Activated T-helper 1 cell treated with anti-CD3 and anti-CD28 coated beads, Interleukin-12 subunit alpha, Interleukin-12 subunit beta, Interleukin-2, Interleukin-4 antibody, amounts not matched to agents 30 ng/mL and 10 ng/mL and 1 ng/mL, durations not matched to agents 14 hours and 24 hours and 36 hours (primary cell): ENCODE measurements at regions not wholly inside any gene's neighbourhood (a gene's known extent, or its start where the extent isn't known, plus 50 kb on each side); places are given as distances from the start of the nearest gene placed in this dataset.

Experiments used
- DNase-seq: peaks from one replicate; pipeline ENCODE4 v3.0.0; 2021; ENCODE audit warnings: low spot score
- H3K27ac Mint-ChIP-seq: one replicate; pipeline ENCODE4 v1.8.0; 2021; ENCODE audit warnings: mild to moderate bottlenecking, mixed read lengths
- H3K27me3 Mint-ChIP-seq: one replicate; pipeline ENCODE4 v1.8.0; 2022; ENCODE audit warnings: mild to moderate bottlenecking, moderate library complexity, mixed read lengths; ENCODE audit not compliant: insufficient read depth
- H3K36me3 Mint-ChIP-seq: one replicate; pipeline ENCODE4 v1.8.0; 2021; ENCODE audit warnings: low read depth, mixed read lengths
- H3K4me1 Mint-ChIP-seq: one replicate; pipeline ENCODE4 v1.8.0; 2021; ENCODE audit warnings: low read depth, mixed read lengths
- H3K4me3 Mint-ChIP-seq: one replicate; pipeline ENCODE4 v1.8.0; 2021; ENCODE audit warnings: mild to moderate bottlenecking, moderate library complexity, mixed read lengths
- H3K9me3 Mint-ChIP-seq: one replicate; pipeline ENCODE4 v1.8.0; 2021; ENCODE audit warnings: mixed read lengths
- intact Hi-C: fragments of 100-400 bp; cut with micrococcal nuclease; formaldehyde crosslinking; loops from one replicate; pipeline ENCODE4 v1.15.1; 2024

GRCh38 chr21:23694390-23694789, 1912.9 kb downstream of the MRPL39 start:
- Mint-ChIP-seq H3K27ac (no peak overlapping the region), H3K36me3 (no peaks in the 10 kb centered on the region), H3K27me3 (no peaks in the 10 kb centered on the region), H3K4me1 (no peaks in the 10 kb centered on the region), H3K9me3 (peaks cover 2% of the 10 kb centered on the region), H3K4me3 (no peak overlapping the region)
- DNase-seq: no peak
- intact Hi-C loops: no loop called here

- no peaks in the 10 kb centered on the region for H3K36me3 Mint-ChIP-seq
- H3K4me1 Mint-ChIP-seq: no peaks in the 10 kb centered on the region
- no peaks in the 10 kb centered on the region for H3K9me3 Mint-ChIP-seq
- no peak for DNase-seq
- H3K27ac Mint-ChIP-seq: no peak overlapping the region
- intact Hi-C loops: no loop called here
- H3K27me3 Mint-ChIP-seq: peaks cover 2% of the 10 kb centered on the region
- H3K4me3 Mint-ChIP-seq: no peak overlapping the region
Measured at GRCh38 chr21:23690316-23690715, 1917.0 kb downstream of the MRPL39 start.

- H3K36me3 Mint-ChIP-seq: no peaks in the 10 kb centered on the region
- H3K27me3 Mint-ChIP-seq: peaks cover 2% of the 10 kb centered on the region
- H3K27ac Mint-ChIP-seq: no peak overlapping the region
- no peaks in the 10 kb centered on the region for H3K4me1 Mint-ChIP-seq
- DNase-seq: no peak
- no peaks in the 10 kb centered on the region for H3K9me3 Mint-ChIP-seq
- intact Hi-C loops: no loop called here
- H3K4me3 Mint-ChIP-seq: no peak overlapping the region
Measured at GRCh38 chr21:23686737-23687523, 1920.4 kb downstream of the MRPL39 start.

- Mint-ChIP-seq H3K36me3 (no peaks in the 10 kb centered on the region), H3K27ac (no peak overlapping the region), H3K4me1 (no peaks in the 10 kb centered on the region)
Measured at GRCh38 chr21:23684431-23684830, 1922.8 kb downstream of the MRPL39 start.

GRCh38 chr21:23664193-23664694, 1943.0 kb downstream of the MRPL39 start:
- DNase-seq: no peak
- no peaks in the 10 kb centered on the region for H3K9me3 Mint-ChIP-seq
- intact Hi-C loops: no loop called here
- no peak overlapping the region for H3K27ac Mint-ChIP-seq
- H3K4me1 Mint-ChIP-seq: no peaks in the 10 kb centered on the region
- no peaks in the 10 kb centered on the region for H3K27me3 Mint-ChIP-seq
- H3K4me3 Mint-ChIP-seq: no peak overlapping the region
- H3K36me3 Mint-ChIP-seq: no peaks in the 10 kb centered on the region

More at GRCh38 chr21:23684431-23684830, 1922.8 kb downstream of the MRPL39 start:
- no peak overlapping the region for H3K4me3 Mint-ChIP-seq
- H3K27me3 Mint-ChIP-seq: peaks cover 2% of the 10 kb centered on the region
- DNase-seq: no peak
- intact Hi-C loops: no loop called here
- no peaks in the 10 kb centered on the region for H3K9me3 Mint-ChIP-seq

- intact Hi-C loops: no loop called here
- Mint-ChIP-seq H3K9me3 (no peaks in the 10 kb centered on the region), H3K4me1 (no peaks in the 10 kb centered on the region), H3K4me3 (no peak overlapping the region), H3K27ac (no peak overlapping the region), H3K27me3 (no peaks in the 10 kb centered on the region), H3K36me3 (no peaks in the 10 kb centered on the region)
- DNase-seq: no peak
Measured at GRCh38 chr21:23660560-23660959, 1946.7 kb downstream of the MRPL39 start.

GRCh38 chr21:23644768-23645167, 1962.5 kb downstream of the MRPL39 start:
- Mint-ChIP-seq H3K27ac (no peak overlapping the region), H3K9me3 (no peaks in the 10 kb centered on the region), H3K4me3 (no peak overlapping the region), H3K27me3 (no peaks in the 10 kb centered on the region), H3K36me3 (no peaks in the 10 kb centered on the region), H3K4me1 (no peaks in the 10 kb centered on the region)
- DNase-seq: no peak
- intact Hi-C loops: no loop called here

- H3K36me3 Mint-ChIP-seq: no peaks in the 10 kb centered on the region
- H3K27me3 Mint-ChIP-seq: no peaks in the 10 kb centered on the region
- H3K27ac Mint-ChIP-seq: no peak overlapping the region
- H3K9me3 Mint-ChIP-seq: no peaks in the 10 kb centered on the region
- DNase-seq: no peak
- intact Hi-C loops: no loop called here
- H3K4me3 Mint-ChIP-seq: no peak overlapping the region
- no peaks in the 10 kb centered on the region for H3K4me1 Mint-ChIP-seq
Measured at GRCh38 chr21:23639721-23640120, 1967.6 kb downstream of the MRPL39 start.

GRCh38 chr21:23638131-23638695, 1969.1 kb downstream of the MRPL39 start:
- no peak for DNase-seq
- intact Hi-C loops: no loop called here
- Mint-ChIP-seq H3K4me1 (no peaks in the 10 kb centered on the region), H3K27ac (no peak overlapping the region), H3K9me3 (no peaks in the 10 kb centered on the region), H3K27me3 (no peaks in the 10 kb centered on the region), H3K36me3 (no peaks in the 10 kb centered on the region), H3K4me3 (no peak overlapping the region)

- Mint-ChIP-seq H3K4me3 (no peak overlapping the region), H3K27ac (no peak overlapping the region), H3K9me3 (no peaks in the 10 kb centered on the region), H3K27me3 (no peaks in the 10 kb centered on the region), H3K4me1 (no peaks in the 10 kb centered on the region), H3K36me3 (no peaks in the 10 kb centered on the region)
- no peak for DNase-seq
- intact Hi-C loops: no loop called here
Measured at GRCh38 chr21:23633447-23633940, 1973.8 kb downstream of the MRPL39 start.

GRCh38 chr21:23624281-23624680, 1983.0 kb downstream of the MRPL39 start:
- Mint-ChIP-seq H3K4me1 (no peaks in the 10 kb centered on the region), H3K27ac (no peak overlapping the region), H3K36me3 (no peaks in the 10 kb centered on the region), H3K27me3 (no peaks in the 10 kb centered on the region), H3K9me3 (no peaks in the 10 kb centered on the region), H3K4me3 (no peak overlapping the region)
- DNase-seq: no peak
- intact Hi-C loops: no loop called here

- no peak for DNase-seq
- no peak overlapping the region for H3K27ac Mint-ChIP-seq
- H3K4me1 Mint-ChIP-seq: no peaks in the 10 kb centered on the region
- H3K9me3 Mint-ChIP-seq: no peaks in the 10 kb centered on the region
- H3K4me3 Mint-ChIP-seq: no peak overlapping the region
- intact Hi-C loops: no loop called here
- no peaks in the 10 kb centered on the region for H3K36me3 Mint-ChIP-seq
- no peaks in the 10 kb centered on the region for H3K27me3 Mint-ChIP-seq
Measured at GRCh38 chr21:23613014-23613413, 1994.3 kb downstream of the MRPL39 start.

GRCh38 chr21:23612210-23612609, 1995.1 kb downstream of the MRPL39 start:
- H3K4me3 Mint-ChIP-seq: no peak overlapping the region

More at GRCh38 chr21:23612210-23612609, 1995.1 kb downstream of the MRPL39 start:
- H3K4me1 Mint-ChIP-seq: no peaks in the 10 kb centered on the region
- no peaks in the 10 kb centered on the region for H3K27me3 Mint-ChIP-seq
- no peaks in the 10 kb centered on the region for H3K9me3 Mint-ChIP-seq
- H3K27ac Mint-ChIP-seq: no peak overlapping the region
- no peaks in the 10 kb centered on the region for H3K36me3 Mint-ChIP-seq
- no peak for DNase-seq
- intact Hi-C loops: no loop called here
